ENCODE measurements at regions not wholly inside any gene's neighbourhood (a gene's known extent, or its start where the extent isn't known, plus 50 kb on each side); places are given as distances from the start of the nearest gene placed in this dataset.

GRCh38 chr4:81754169-81754568, 282.5 kb upstream of the RASGEF1B start:
- H3K9ac ChIP-seq (replicated peaks in 1 of 4; ENCODE audit: extremely low read depth in 1 of 4, low read depth in 3 of 4, low read length in 3 of 4): no peak overlapping the region
- H3K27ac ChIP-seq (ENCODE audit: low read depth, low read length): no peak overlapping the region
- H3K4ac ChIP-seq (replicated peaks; ENCODE audit: insufficient read length, low read depth, low read length): no peak overlapping the region
- H3K79me2 ChIP-seq (ENCODE audit: control insufficient read depth in 1 of 2, insufficient read depth in 2 of 2, low read length in 2 of 2): no peaks in the 10 kb centered on the region
- H3K36me3 ChIP-seq (ENCODE audit: control insufficient read depth in 2 of 4, insufficient read depth in 4 of 4, low read length in 3 of 4): no peaks in the 10 kb centered on the region
- H3K27me3 ChIP-seq (replicated peaks in 1 of 4; ENCODE audit: control insufficient read depth in 3 of 4, extremely low read depth in 1 of 4, insufficient read depth in 3 of 4, low read length in 3 of 4): no peaks in the 10 kb centered on the region
- DNase-seq (ENCODE audit: low read depth in 1 of 2, low spot score in 2 of 2) (no peak), FAIRE-seq (no peak)
- no peak overlapping the region for H2BK5ac ChIP-seq (ENCODE audit: low read depth, low read length)
- no peaks in the 10 kb centered on the region for H3K23me2 ChIP-seq (ENCODE audit: low read depth, low read length)
- no peak overlapping the region for H3K18ac ChIP-seq (ENCODE audit: extremely low read depth, low read length)
- H3K9me3 ChIP-seq (ENCODE audit: insufficient read depth in 2 of 2, low read depth in 1 of 2, low read length in 1 of 2): no peaks in the 10 kb centered on the region
- no peak overlapping the region for H3K14ac ChIP-seq (ENCODE audit: insufficient read length)
- no peak overlapping the region for H4K8ac ChIP-seq (ENCODE audit: extremely low read depth, insufficient read depth, low read length)
- no peak overlapping the region for H2AK5ac ChIP-seq (ENCODE audit: low read depth, low read length)
- no peaks in the 10 kb centered on the region for H3K79me1 ChIP-seq (ENCODE audit: low read depth, low read length)
- H2BK20ac ChIP-seq (ENCODE audit: low read length): no peak overlapping the region
- H4K91ac ChIP-seq (replicated peaks; ENCODE audit: insufficient read length, low read length): no peak overlapping the region
- H2AFZ ChIP-seq (ENCODE audit: low read length): no peak overlapping the region
- H3K23ac ChIP-seq (ENCODE audit: insufficient read length): no peak overlapping the region
- H4K20me1 ChIP-seq (replicated peaks in 1 of 2; ENCODE audit: control insufficient read depth in 1 of 2, insufficient read depth in 2 of 2, low read length in 2 of 2): no peaks in the 10 kb centered on the region
- ChIA-PET POLR2A (ENCODE audit: partially characterized antibody) (no interaction called here), CTCF (ENCODE audit: partially characterized antibody) (no interaction called here)
- no peaks in the 10 kb centered on the region for H3K4me1 ChIP-seq (replicated peaks in 1 of 4; ENCODE audit: control insufficient read depth in 3 of 4, insufficient read depth in 4 of 4, low read length in 3 of 4)
- H2BK15ac ChIP-seq (ENCODE audit: low read length): no peak overlapping the region
- H3K4me2 ChIP-seq (ENCODE audit: insufficient read depth in 1 of 2, low read depth in 2 of 2, low read length in 2 of 2): no peak overlapping the region
- no peak overlapping the region for H4K5ac ChIP-seq (ENCODE audit: insufficient read length, low read depth, low read length)
- H2BK12ac ChIP-seq (ENCODE audit: low read depth, low read length): no peak overlapping the region
- no peak overlapping the region for H3K4me3 ChIP-seq (ENCODE audit: extremely low read depth in 1 of 4, insufficient read depth in 2 of 4, low read depth in 3 of 4, low read length in 4 of 4)
- 89% methylated on average over 4 of the region's 4 CpGs; no CpG with 5 or more reads in 1 of the 2 experiments for WGBS, 2 experiments (ENCODE audit: extremely low coverage in 1 of 2, insufficient coverage in 1 of 2, insufficient read length in 1 of 2, insufficient replicate concordance in 2 of 2, low coverage in 1 of 2, low lambda C conversion rate in 2 of 2, missing lambda C conversion rate in 1 of 2)
- no peak overlapping the region for H2BK120ac ChIP-seq (replicated peaks; ENCODE audit: low read depth, low read length)
- no peak for TF ChIP-seq SP1 (IDR thresholded peaks at IDR 0.05; ENCODE audit: low read depth, low read length)
- TF ChIP-seq NANOG (IDR thresholded peaks at IDR 0.05; ENCODE audit: insufficient read depth, low read depth, low read length, poor library complexity, severe bottlenecking): no peak
- TF ChIP-seq NRF1 (IDR thresholded peaks at IDR 0.05; ENCODE audit: low read depth, low read length): no peak
- TF ChIP-seq JUN (IDR thresholded peaks at IDR 0.05; ENCODE audit: low read depth, low read length): no peak
- no peak for TF ChIP-seq EZH2 (IDR thresholded peaks at IDR 0.05; ENCODE audit: low read depth, low read length, severe bottlenecking)
- TF ChIP-seq RBBP5 (IDR thresholded peaks at IDR 0.05; ENCODE audit: borderline replicate concordance, low read depth, low read length): no peak
- TF ChIP-seq BACH1 (IDR thresholded peaks at IDR 0.05; ENCODE audit: low read length): no peak
- no peak for TF ChIP-seq KDM1A (IDR thresholded peaks at IDR 0.05; ENCODE audit: borderline replicate concordance, low read length)
- TF ChIP-seq, protein P1, sequence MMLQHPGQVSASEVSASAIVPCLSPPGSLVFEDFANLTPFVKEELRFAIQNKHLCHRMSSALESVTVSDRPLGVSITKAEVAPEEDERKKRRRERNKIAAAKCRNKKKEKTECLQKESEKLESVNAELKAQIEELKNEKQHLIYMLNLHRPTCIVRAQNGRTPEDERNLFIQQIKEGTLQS (IDR thresholded peaks at IDR 0.05; ENCODE audit: insufficient read depth, low read depth, low read length): no peak
- TF ChIP-seq SIX5 (IDR thresholded peaks at IDR 0.05; ENCODE audit: low read depth, low read length): no peak
- no peak for TF ChIP-seq TAF1 (IDR thresholded peaks at IDR 0.05; ENCODE audit: low read depth, low read length)
- no peak for TF ChIP-seq GABPA (IDR thresholded peaks at IDR 0.05; ENCODE audit: borderline replicate concordance, insufficient read depth, low read length)
- no peak for TF ChIP-seq CTBP2 (IDR thresholded peaks at IDR 0.05; ENCODE audit: borderline replicate concordance, insufficient read depth, insufficient read length, low read length)
- no peak for TF ChIP-seq TEAD4 (IDR thresholded peaks at IDR 0.05; ENCODE audit: low read depth, low read length)
- H3K56ac ChIP-seq (replicated peaks; ENCODE audit: insufficient read length, low read depth, low read length): no peak overlapping the region

All from H1 (cell line).